Smooth muscle cell (in vitro differentiated cells): ENCODE measurements at regions not wholly inside any gene's neighbourhood (a gene's known extent, or its start where the extent isn't known, plus 50 kb on each side); places are given as distances from the start of the nearest gene placed in this dataset.

Experiments used
- DNase-seq: peaks from one replicate; lab custom pipeline; 2025; ENCODE audit not compliant: unreplicated experiment; lab: John Stamatoyannopoulos, UW
- H2AFZ ChIP-seq: fragments of 200-600 bp; sonication (generic); 2 replicates; pipeline ENCODE4 v1.6.0; 2016; ENCODE audit warnings: antibody characterized with exemption, low read depth, mild to moderate bottlenecking
- H3F3A ChIP-seq: fragments of 200-600 bp; sonication (generic); 2 replicates; pipeline ENCODE4 v1.6.0; 2017; ENCODE audit warnings: antibody characterized with exemption, low read depth
- H3K27ac ChIP-seq: fragments of 200-600 bp; sonication (generic); 2 replicates; pipeline ENCODE4 v1.5.1; 2016; ENCODE audit warnings: low read depth, mild to moderate bottlenecking
- H3K27me3 ChIP-seq: fragments of 200-600 bp; sonication (generic); 2 replicates; pipeline ENCODE4 v1.6.1; 2016; ENCODE audit warnings: low read depth, mild to moderate bottlenecking
- H3K36me3 ChIP-seq: fragments of 200-600 bp; sonication (generic); 2 replicates; pipeline ENCODE4 v1.5.1; 2016; ENCODE audit warnings: low read depth
- H3K4me1 ChIP-seq: fragments of 200-600 bp; sonication (generic); 2 replicates; pipeline ENCODE4 v1.5.1; 2016; ENCODE audit warnings: low read depth
- H3K4me2 ChIP-seq: fragments of 200-600 bp; sonication (generic); 2 replicates; pipeline ENCODE4 v1.6.0; 2016; ENCODE audit warnings: mild to moderate bottlenecking
- H3K4me3 ChIP-seq: fragments of 200-600 bp; sonication (generic); 2 replicates; pipeline ENCODE4 v1.5.1; 2016; ENCODE audit warnings: mild to moderate bottlenecking
- H3K79me2 ChIP-seq: fragments of 200-600 bp; sonication (generic); 2 replicates; pipeline ENCODE4 v1.6.0; 2016; ENCODE audit warnings: low read depth, mild to moderate bottlenecking
- H3K9ac ChIP-seq: fragments of 200-600 bp; sonication (generic); 2 replicates; pipeline ENCODE4 v1.6.0; 2016; ENCODE audit warnings: low read depth
- H3K9me3 ChIP-seq: fragments of 200-600 bp; sonication (generic); replicated peaks from 2 replicates; pipeline ENCODE4 v1.5.1; 2016; ENCODE audit warnings: low read depth
- H4K20me1 ChIP-seq: fragments of 200-600 bp; sonication (generic); 2 replicates; pipeline ENCODE4 v1.6.0; 2016; ENCODE audit warnings: low read depth
- WGBS: methylation state at CpG from one replicate; pipeline ENCODE4 v1.1.7; 2016; ENCODE audit warnings: low lambda C conversion rate; 5-methylcytosine and 5-hydroxymethylcytosine counted together
- TF ChIP-seq, protein P1 (sequence below): fragments of 200-600 bp; sonication (generic); IDR thresholded peaks from 2 replicates; pipeline ENCODE4 v1.5.1; 2017; ENCODE audit warnings: borderline replicate concordance, mild to moderate bottlenecking, antibody characterized with exemption; ENCODE audit not compliant: insufficient read depth, poor library complexity, severe bottlenecking

- Histone ChIP-seq H4K20me1 (no peaks in the 10 kb centered on the region), H3K4me3 (no peak overlapping the region), H3K27me3 (no peaks in the 10 kb centered on the region), H2AFZ (no peak overlapping the region), H3K4me2 (no peak overlapping the region), H3K9ac (no peak overlapping the region), H3K9me3 (no peaks in the 10 kb centered on the region), H3K36me3 (no peaks in the 10 kb centered on the region), H3K4me1 (no peaks in the 10 kb centered on the region), H3K79me2 (no peaks in the 10 kb centered on the region), H3K27ac (no peak overlapping the region), H3F3A (no peaks in the 10 kb centered on the region)
- DNase-seq: no peak
- WGBS: 86% methylated on average over 5 of the region's 5 CpGs
- TF ChIP-seq, protein P1, sequence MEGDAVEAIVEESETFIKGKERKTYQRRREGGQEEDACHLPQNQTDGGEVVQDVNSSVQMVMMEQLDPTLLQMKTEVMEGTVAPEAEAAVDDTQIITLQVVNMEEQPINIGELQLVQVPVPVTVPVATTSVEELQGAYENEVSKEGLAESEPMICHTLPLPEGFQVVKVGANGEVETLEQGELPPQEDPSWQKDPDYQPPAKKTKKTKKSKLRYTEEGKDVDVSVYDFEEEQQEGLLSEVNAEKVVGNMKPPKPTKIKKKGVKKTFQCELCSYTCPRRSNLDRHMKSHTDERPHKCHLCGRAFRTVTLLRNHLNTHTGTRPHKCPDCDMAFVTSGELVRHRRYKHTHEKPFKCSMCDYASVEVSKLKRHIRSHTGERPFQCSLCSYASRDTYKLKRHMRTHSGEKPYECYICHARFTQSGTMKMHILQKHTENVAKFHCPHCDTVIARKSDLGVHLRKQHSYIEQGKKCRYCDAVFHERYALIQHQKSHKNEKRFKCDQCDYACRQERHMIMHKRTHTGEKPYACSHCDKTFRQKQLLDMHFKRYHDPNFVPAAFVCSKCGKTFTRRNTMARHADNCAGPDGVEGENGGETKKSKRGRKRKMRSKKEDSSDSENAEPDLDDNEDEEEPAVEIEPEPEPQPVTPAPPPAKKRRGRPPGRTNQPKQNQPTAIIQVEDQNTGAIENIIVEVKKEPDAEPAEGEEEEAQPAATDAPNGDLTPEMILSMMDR: no peak
Observed at GRCh38 chr6:849075-849506, 156.2 kb upstream of the EXOC2 start.

- 41% methylated on average over 2 of the region's 2 CpGs for WGBS
- no peaks in the 10 kb centered on the region for H3F3A ChIP-seq
Observed at GRCh38 chr6:845566-845965, 152.6 kb upstream of the EXOC2 start.

GRCh38 chr6:845101-845500 lies 152.2 kb upstream of the EXOC2 start:
- WGBS: 100% methylated on average over 2 of the region's 2 CpGs
- H2AFZ ChIP-seq: no peak overlapping the region
- no peaks in the 10 kb centered on the region for H4K20me1 ChIP-seq
- DNase-seq: no peak
- H3K4me3 ChIP-seq: no peak overlapping the region
- no peak overlapping the region for H3K4me2 ChIP-seq
- no peaks in the 10 kb centered on the region for H3K9me3 ChIP-seq
- H3F3A ChIP-seq: no peaks in the 10 kb centered on the region
- no peak overlapping the region for H3K9ac ChIP-seq
- H3K27ac ChIP-seq: no peak overlapping the region
- TF ChIP-seq, protein P1: no peak
- H3K79me2 ChIP-seq: no peaks in the 10 kb centered on the region
- H3K36me3 ChIP-seq: no peaks in the 10 kb centered on the region
- H3K4me1 ChIP-seq: no peaks in the 10 kb centered on the region
- no peaks in the 10 kb centered on the region for H3K27me3 ChIP-seq

More at GRCh38 chr6:845566-845965, 152.6 kb upstream of the EXOC2 start:
- Histone ChIP-seq H3K4me3 (no peak overlapping the region), H3K4me1 (no peaks in the 10 kb centered on the region), H4K20me1 (no peaks in the 10 kb centered on the region), H3K9ac (no peak overlapping the region), H3K27ac (no peak overlapping the region), H2AFZ (no peak overlapping the region), H3K27me3 (no peaks in the 10 kb centered on the region), H3K9me3 (no peaks in the 10 kb centered on the region), H3K36me3 (no peaks in the 10 kb centered on the region), H3K79me2 (no peaks in the 10 kb centered on the region), H3K4me2 (no peak overlapping the region)
- no peak for DNase-seq
- TF ChIP-seq, protein P1: no peak

DNA sequence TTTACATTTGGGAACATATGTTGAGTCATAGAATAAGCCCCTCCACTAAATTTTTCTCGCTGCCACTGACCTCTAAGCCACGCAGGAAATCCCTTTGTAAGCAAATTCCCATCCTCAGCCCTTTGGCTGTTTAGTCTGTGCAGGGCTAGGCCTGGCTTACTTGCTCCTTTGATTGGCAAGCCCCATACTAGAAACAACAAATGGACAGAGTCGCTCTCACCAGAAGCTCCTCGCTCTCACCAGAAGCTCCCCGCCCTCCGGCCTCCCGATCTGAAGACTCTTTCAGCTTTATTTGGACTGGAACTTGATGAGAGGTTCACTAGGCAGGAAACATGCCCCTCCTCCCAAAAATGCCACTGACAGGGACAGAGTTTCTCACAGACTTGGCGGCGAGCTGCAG lies 149.2 kb upstream of the EXOC2 start:
- Histone ChIP-seq H3F3A (peaks cover 4% of the 10 kb centered on the region), H2AFZ (peak overlapping the region; percentile 34), H3K4me1 (peaks cover under 1% of the 10 kb centered on the region), H3K79me2 (no peaks in the 10 kb centered on the region), H3K4me3 (no peak overlapping the region), H3K4me2 (peak overlapping the region; percentile 30), H3K36me3 (no peaks in the 10 kb centered on the region), H3K27me3 (no peaks in the 10 kb centered on the region), H3K9ac (no peak overlapping the region), H3K27ac (peak overlapping the region; percentile 67), H4K20me1 (no peaks in the 10 kb centered on the region), H3K9me3 (no peaks in the 10 kb centered on the region)
- 43% methylated on average over 9 of the region's 9 CpGs for WGBS
- DNase-seq: no peak
- TF ChIP-seq, protein P1: no peak
